Peyer's patch (tissue), 4 donors: ENCODE measurements at regions not wholly inside any gene's neighbourhood (a gene's known extent, or its start where the extent isn't known, plus 50 kb on each side); places are given as distances from the start of the nearest gene placed in this dataset.

Source experiments
- DNase-seq, 3 donors: peaks; one replicate each; pipeline ENCODE4 v3.0.0-alpha.2; 2017 to 2019
- H3K27ac ChIP-seq, 4 donors: fragments of 200-600 bp; sonication (generic); one replicate each; pipeline ENCODE4 v1.5.1; 2016 to 2019
- H3K27me3 ChIP-seq, 2 donors: fragments of 200-600 bp; sonication (generic); one replicate each; pipeline ENCODE4 v1.5.1; 2019
- H3K36me3 ChIP-seq, 3 donors: fragments of 200-600 bp; sonication (generic); one replicate each; pipeline ENCODE4 v1.5.1; 2016 to 2019
- H3K4me1 ChIP-seq, 4 donors: fragments of 200-600 bp; sonication (generic); one replicate each; pipeline ENCODE4 v1.5.1; 2016 to 2019
- H3K4me3 ChIP-seq, 4 donors: fragments of 200-600 bp; sonication (generic); 1 replicate in 3 of 4; 2 replicates in 1 of 4; pipeline ENCODE4 v1.5.1; 2016 to 2019; ENCODE audit warnings: mild to moderate bottlenecking in 1 of 4
- H3K9me3 ChIP-seq, 4 donors: fragments of 200-600 bp; sonication (generic); one replicate each; pipeline ENCODE4 v1.5.1; 2016 to 2019; ENCODE audit warnings: mild to moderate bottlenecking in 1 of 4
- POLR2A ChIP-seq, 2 donors: fragments of 450-650 bp; IDR thresholded peaks; one replicate each; pipeline ENCODE4 v1.5.1; 2017; ENCODE audit warnings: antibody characterized with exemption in 2 of 2, mild to moderate bottlenecking in 2 of 2, moderate library complexity in 2 of 2
- TF ChIP-seq, protein P1 (sequence below), 6 experiments: fragments of 450-650 bp in 4 of 6; fragments of 200-600 bp in 2 of 6; sonication (generic) in 1 of 6; IDR thresholded peaks; one replicate each; pipeline ENCODE4 v1.5.1; 2017 to 2019; ENCODE audit warnings: antibody characterized with exemption in 6 of 6, mild to moderate bottlenecking in 3 of 6, moderate library complexity in 1 of 6

- Histone ChIP-seq H3K27me3 (no peaks in the 10 kb centered on the region), H3K27ac (no peak overlapping the region), H3K4me1 (no peaks in the 10 kb centered on the region), H3K9me3 (no peaks in the 10 kb centered on the region), H3K36me3 (no peaks in the 10 kb centered on the region), H3K4me3 (no peak overlapping the region)
- TF ChIP-seq, protein P1, sequence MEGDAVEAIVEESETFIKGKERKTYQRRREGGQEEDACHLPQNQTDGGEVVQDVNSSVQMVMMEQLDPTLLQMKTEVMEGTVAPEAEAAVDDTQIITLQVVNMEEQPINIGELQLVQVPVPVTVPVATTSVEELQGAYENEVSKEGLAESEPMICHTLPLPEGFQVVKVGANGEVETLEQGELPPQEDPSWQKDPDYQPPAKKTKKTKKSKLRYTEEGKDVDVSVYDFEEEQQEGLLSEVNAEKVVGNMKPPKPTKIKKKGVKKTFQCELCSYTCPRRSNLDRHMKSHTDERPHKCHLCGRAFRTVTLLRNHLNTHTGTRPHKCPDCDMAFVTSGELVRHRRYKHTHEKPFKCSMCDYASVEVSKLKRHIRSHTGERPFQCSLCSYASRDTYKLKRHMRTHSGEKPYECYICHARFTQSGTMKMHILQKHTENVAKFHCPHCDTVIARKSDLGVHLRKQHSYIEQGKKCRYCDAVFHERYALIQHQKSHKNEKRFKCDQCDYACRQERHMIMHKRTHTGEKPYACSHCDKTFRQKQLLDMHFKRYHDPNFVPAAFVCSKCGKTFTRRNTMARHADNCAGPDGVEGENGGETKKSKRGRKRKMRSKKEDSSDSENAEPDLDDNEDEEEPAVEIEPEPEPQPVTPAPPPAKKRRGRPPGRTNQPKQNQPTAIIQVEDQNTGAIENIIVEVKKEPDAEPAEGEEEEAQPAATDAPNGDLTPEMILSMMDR (IDR thresholded peaks at IDR 0.05), result no peak
- TF ChIP-seq POLR2A (IDR thresholded peaks at IDR 0.05), result no peak
- no peak for DNase-seq
Observed at GRCh38 chr9:18195223-18195622, 278.7 kb upstream of the ADAMTSL1 start.

DNA sequence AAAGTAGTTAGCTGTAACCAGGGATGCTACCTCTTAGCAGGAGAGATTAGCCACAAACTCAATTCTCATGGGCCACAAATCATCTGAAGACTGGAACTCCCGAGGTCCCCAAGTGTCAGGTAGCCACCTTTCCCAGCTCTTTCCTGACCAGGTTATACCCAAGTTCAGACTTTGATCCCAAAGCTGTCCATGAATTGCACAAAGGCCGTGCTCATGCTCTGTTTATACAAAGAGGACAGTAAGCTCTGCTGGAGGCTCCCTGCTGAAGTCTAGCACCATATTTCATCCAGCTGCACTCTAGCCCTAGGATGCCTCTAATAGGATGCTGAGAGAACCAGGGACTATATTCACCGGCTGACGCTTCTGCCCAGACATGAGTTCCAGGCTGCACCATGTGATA lies 271.0 kb upstream of the ADAMTSL1 start:
- no peak overlapping the region for H3K4me3 ChIP-seq
- TF ChIP-seq, protein P1 (IDR thresholded peaks at IDR 0.05), result no peak
- no peak for TF ChIP-seq POLR2A (IDR thresholded peaks at IDR 0.05)
- no peak overlapping the region for H3K27ac ChIP-seq
- DNase-seq, result peak in 1 of 3 donors; percentile 42
- H3K36me3 ChIP-seq, result no peaks in the 10 kb centered on the region
- H3K27me3 ChIP-seq, result no peaks in the 10 kb centered on the region
- H3K4me1 ChIP-seq, result peaks cover 0 to 4% (median 0%) of the 10 kb centered on the region in 4 donors
- H3K9me3 ChIP-seq, result no peaks in the 10 kb centered on the region

DNA sequence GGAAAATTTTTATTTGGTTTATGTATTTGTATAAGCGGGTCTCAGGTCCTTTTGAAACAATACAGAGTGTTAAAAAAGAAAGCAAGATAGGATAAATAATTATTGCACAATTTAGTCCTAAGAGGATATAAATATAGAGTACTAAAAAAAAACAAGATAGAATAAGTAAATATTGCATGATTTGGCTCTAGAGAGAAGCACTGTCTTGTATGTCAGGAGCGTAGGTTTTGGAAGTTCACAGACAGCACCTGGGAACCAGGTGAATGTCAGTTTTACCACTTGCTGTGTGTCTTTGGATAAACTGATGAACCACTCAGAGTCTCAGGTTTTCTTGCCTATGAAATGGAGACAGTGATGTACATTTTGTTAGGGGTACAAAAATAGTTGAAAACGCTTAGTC lies 266.2 kb upstream of the ADAMTSL1 start:
- Histone ChIP-seq H3K27ac (no peak overlapping the region), H3K36me3 (no peaks in the 10 kb centered on the region), H3K9me3 (no peaks in the 10 kb centered on the region), H3K4me1 (peaks cover 0 to 5% (median 0%) of the 10 kb centered on the region in 4 donors), H3K4me3 (no peak overlapping the region), H3K27me3 (no peaks in the 10 kb centered on the region)
- TF ChIP-seq POLR2A (IDR thresholded peaks at IDR 0.05), result no peak
- TF ChIP-seq, protein P1 (IDR thresholded peaks at IDR 0.05), result no peak
- DNase-seq, result no peak

- Histone ChIP-seq H3K36me3 (no peaks in the 10 kb centered on the region), H3K27me3 (no peaks in the 10 kb centered on the region), H3K4me1 (peaks cover 0 to 5% (median 0%) of the 10 kb centered on the region in 4 donors), H3K9me3 (no peaks in the 10 kb centered on the region), H3K27ac (peak overlapping the region in 1 of 4 donors; percentile 2), H3K4me3 (no peak overlapping the region)
- DNase-seq, result peak in 2 of 3 donors; percentile 59 to 71
- TF ChIP-seq POLR2A (IDR thresholded peaks at IDR 0.05), result no peak
- TF ChIP-seq, protein P1 (IDR thresholded peaks at IDR 0.05), result peak in 4 of 6 experiments; percentile 29 to 78 (median 75)
Observed at GRCh38 chr9:18208166-18209059, 265.5 kb upstream of the ADAMTSL1 start.

DNA sequence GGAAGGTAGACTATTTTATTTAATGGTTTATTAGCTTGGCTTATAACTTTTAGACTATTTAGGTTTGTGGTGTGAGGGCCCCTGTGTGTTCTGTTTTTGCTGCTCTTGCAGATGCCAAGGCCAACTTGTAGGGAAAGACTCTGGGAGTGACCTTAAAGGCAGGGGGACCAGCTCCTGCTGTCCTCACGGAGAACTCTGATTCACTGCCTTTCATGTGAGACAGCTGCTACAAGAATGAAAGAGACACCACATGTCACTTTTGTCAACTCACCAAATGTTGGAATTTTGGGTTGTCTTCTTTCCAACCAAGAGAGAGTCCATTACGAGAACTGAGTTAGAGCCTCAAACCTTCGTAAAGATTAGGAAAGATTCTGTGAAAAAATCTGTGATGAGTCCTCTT lies 258.3 kb upstream of the ADAMTSL1 start:
- Histone ChIP-seq H3K4me3 (no peak overlapping the region), H3K27me3 (no peaks in the 10 kb centered on the region), H3K4me1 (no peaks in the 10 kb centered on the region), H3K9me3 (no peaks in the 10 kb centered on the region), H3K36me3 (no peaks in the 10 kb centered on the region), H3K27ac (no peak overlapping the region)
- DNase-seq, result no peak
- TF ChIP-seq POLR2A (IDR thresholded peaks at IDR 0.05), result no peak

DNA sequence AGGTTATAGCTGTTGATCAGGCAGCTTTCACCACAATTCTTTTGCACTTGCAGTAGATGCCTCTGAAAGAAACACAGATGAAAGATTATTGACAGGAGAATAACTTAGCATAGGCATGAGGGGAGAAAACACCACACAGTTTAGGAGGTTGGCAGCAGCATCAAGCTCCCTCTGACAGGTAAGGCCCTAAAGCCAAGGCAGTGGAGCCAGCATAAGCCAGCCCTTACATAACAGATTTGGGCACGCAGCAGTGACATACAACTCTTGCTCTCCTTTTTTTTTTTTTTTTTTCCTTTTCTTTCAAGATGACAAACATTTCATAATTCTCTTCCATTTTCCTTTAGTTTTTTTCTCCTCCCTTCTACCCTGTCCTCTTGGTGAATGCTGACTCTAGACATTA lies 257.6 kb upstream of the ADAMTSL1 start:
- no peak for DNase-seq
- no peak overlapping the region for H3K27ac ChIP-seq
- H3K36me3 ChIP-seq, result no peaks in the 10 kb centered on the region
- no peaks in the 10 kb centered on the region for H3K4me1 ChIP-seq
- no peaks in the 10 kb centered on the region for H3K27me3 ChIP-seq
- no peak for TF ChIP-seq POLR2A (IDR thresholded peaks at IDR 0.05)
- TF ChIP-seq, protein P1 (IDR thresholded peaks at IDR 0.05), result no peak
- no peaks in the 10 kb centered on the region for H3K9me3 ChIP-seq
- no peak overlapping the region for H3K4me3 ChIP-seq
